Spleen (tissue), 11 donors: ENCODE measurements at regions not wholly inside any gene's neighbourhood (a gene's known extent, or its start where the extent isn't known, plus 50 kb on each side); places are given as distances from the start of the nearest gene placed in this dataset.

ENCODE experiments used
- DNase-seq: peaks from one replicate; pipeline ENCODE4 v3.0.0-alpha.2; 2020
- H3K27ac ChIP-seq, 8 donors: fragments of 200-600 bp; sonication (generic) in 7 of 8; 1 replicate in 4 of 8; 2 replicates in 4 of 8; pipeline versions ENCODE4 v1.5.0 to v1.8.0; 2016 to 2021; ENCODE audit warnings: inconsistent platforms in 4 of 8, mild to moderate bottlenecking in 4 of 8, moderate library complexity in 1 of 8
- H3K27me3 ChIP-seq, 7 donors: fragments of 200-600 bp; sonication (generic) in 6 of 7; replicated peaks in 1 of 7; 1 replicate in 4 of 7; 2 replicates in 3 of 7; pipeline versions ENCODE4 v1.5.0 to v1.8.0; 2016 to 2021; ENCODE audit warnings: inconsistent platforms in 3 of 7, mild to moderate bottlenecking in 1 of 7
- H3K36me3 ChIP-seq, 6 donors: fragments of 200-600 bp; sonication (generic) in 5 of 6; 1 replicate in 4 of 6; 2 replicates in 2 of 6; pipeline versions ENCODE4 v1.5.0 to v1.8.0; 2016 to 2021; ENCODE audit warnings: inconsistent platforms in 2 of 6
- H3K4me1 ChIP-seq, 6 donors: fragments of 200-600 bp; sonication (generic) in 5 of 6; 1 replicate in 3 of 6; 2 replicates in 3 of 6; pipeline versions ENCODE4 v1.5.0 to v1.8.0; 2016 to 2021; ENCODE audit warnings: inconsistent platforms in 3 of 6
- H3K4me3 ChIP-seq, 8 donors: fragments of 200-600 bp; sonication (generic) in 7 of 8; 1 replicate in 4 of 8; 2 replicates in 4 of 8; pipeline versions ENCODE4 v1.5.0 to v1.8.0; 2016 to 2021; ENCODE audit warnings: inconsistent platforms in 4 of 8, mild to moderate bottlenecking in 4 of 8, moderate library complexity in 2 of 8
- H3K9me3 ChIP-seq, 8 donors: fragments of 200-600 bp; sonication (generic) in 7 of 8; 1 replicate in 4 of 8; 2 replicates in 4 of 8; pipeline versions ENCODE4 v1.5.0 to v1.8.0; 2016 to 2021; ENCODE audit warnings: inconsistent platforms in 4 of 8
- CTCF ChIP-seq, 11 experiments: fragments of 200-600 bp in 7 of 11; fragments of 450-650 bp in 4 of 11; sonication (generic) in 4 of 11; IDR thresholded peaks in 8 of 11; conservative IDR thresholded peaks in 3 of 11; 1 replicate in 7 of 11; 2 replicates in 4 of 11; pipeline versions ENCODE4 v1.4.0 to v1.8.0; 2016 to 2021; ENCODE audit warnings: antibody characterized with exemption in 11 of 11, inconsistent platforms in 4 of 11, mild to moderate bottlenecking in 1 of 11
- POLR2A ChIP-seq, 3 donors: fragments of 450-650 bp; IDR thresholded peaks; one replicate each; pipeline ENCODE4 v1.5.1; 2017; ENCODE audit warnings: antibody characterized with exemption in 3 of 3, mild to moderate bottlenecking in 1 of 3
- POLR2AphosphoS5 ChIP-seq, 3 donors: sonication (generic); formaldehyde crosslinking; IDR thresholded peaks; one replicate each; pipeline ENCODE4 v1.5.1; 2017; ENCODE audit warnings: antibody characterized with exemption in 3 of 3
- WGBS, 5 donors: extraction: QIAGEN DNeasy Blood & Tissue Kit in 3 of 5; methylation state at CpG; one replicate each; pipeline versions ENCODE4 v1.1.5 to v1.1.7; 2013 to 2018; 5-methylcytosine and 5-hydroxymethylcytosine counted together
- intact Hi-C: fragments of 100-400 bp; cut with DNase I; formaldehyde crosslinking; loops from one replicate; pipeline ENCODE4 v1.15.0; 2023; ENCODE audit warnings: low total_unique reads
- donor health status: healthy with polysubstance abuse.
- donor health status: DM: no; HTN: no; CAD: no; lungs with moderate emphysema.
- donor health status: DM: no; HTN: no; CAD: no.
- donor health status: Bipolar disorder and iron deficiency.
- donor health status: healthy.
- donor health status: DM: no; HTN: no; CAD: no.
- donor health status: DM: yes; HTN: yes; CAD: no.

DNA sequence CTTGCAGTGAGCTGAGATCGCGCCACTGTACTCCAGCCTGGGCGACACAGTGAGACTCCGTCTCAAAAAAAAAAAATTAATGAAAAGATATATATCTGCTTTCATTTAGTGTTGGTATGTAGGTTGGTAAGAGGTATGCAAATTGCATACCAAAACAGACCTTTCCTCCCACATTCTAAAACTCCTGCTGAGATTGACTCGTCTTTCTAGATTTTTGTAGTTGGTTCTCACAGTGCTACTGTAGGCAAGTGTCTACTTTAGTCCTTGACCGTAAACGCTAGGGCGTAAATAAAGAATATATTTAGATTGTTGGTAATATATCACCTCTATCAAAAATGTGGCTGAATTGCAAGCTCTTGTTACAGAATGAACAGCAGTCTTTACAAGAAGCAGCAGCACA, 445.9 kb downstream of the CHSY3 start:
- no peak overlapping the region for H3K4me3 ChIP-seq
- WGBS, 5 donors, result 89 to 98% (median 93%) methylated on average over 8 of the region's 8 CpGs
- peaks cover 0 to 4% (median 0%) of the 10 kb centered on the region in 8 donors for H3K9me3 ChIP-seq

DNA sequence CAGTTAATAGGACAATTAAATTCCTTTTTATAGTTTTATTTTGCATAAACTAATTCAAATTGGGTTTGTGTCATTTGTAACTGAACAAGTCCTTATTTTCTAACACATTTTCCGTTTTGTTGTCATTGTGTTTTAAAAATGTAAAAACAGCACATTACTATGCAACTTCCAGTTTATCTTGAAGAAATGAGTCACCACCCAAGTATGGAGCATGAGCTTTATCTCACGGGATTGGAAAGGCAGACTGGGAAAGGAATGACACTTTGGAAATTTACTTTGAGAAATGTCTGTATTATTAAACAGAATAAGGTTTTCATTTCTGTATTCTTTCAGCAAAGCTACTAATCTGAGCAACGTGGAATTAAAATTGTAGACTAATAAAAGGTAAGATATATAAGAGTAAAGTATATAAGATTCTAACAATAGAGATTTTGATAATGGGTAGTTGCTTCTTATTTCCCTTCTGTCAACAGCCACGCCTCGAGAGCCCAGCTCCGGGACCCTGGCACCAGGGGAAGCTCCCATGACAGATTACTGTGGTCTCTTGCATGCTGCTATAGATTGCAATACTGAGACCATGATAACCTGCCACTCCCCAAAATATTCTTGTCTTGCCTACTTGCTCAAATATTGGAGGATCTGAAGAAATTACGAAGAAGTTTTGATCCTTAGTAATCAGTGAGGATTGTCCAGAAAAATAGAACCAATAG, 433.1 kb downstream of the CHSY3 start:
- H3K4me1 ChIP-seq, result no peaks in the 10 kb centered on the region
- WGBS, 5 donors, result 77 to 84% (median 82%) methylated on average over 7 of the region's 7 CpGs
- no peak for DNase-seq
- intact Hi-C loops, result no loop called here
- H3K4me3 ChIP-seq, result no peak overlapping the region
- H3K9me3 ChIP-seq, result no peaks in the 10 kb centered on the region
- H3K27ac ChIP-seq, result no peak overlapping the region
- H3K27me3 ChIP-seq, result no peaks in the 10 kb centered on the region
- TF ChIP-seq POLR2AphosphoS5 (IDR thresholded peaks at IDR 0.05), result no peak
- no peak for TF ChIP-seq POLR2A (IDR thresholded peaks at IDR 0.05)
- TF ChIP-seq CTCF (IDR thresholded peaks at IDR 0.05 in 8 of 11, conservative IDR thresholded peaks at IDR 0.05 in 3 of 11), result no peak
- no peaks in the 10 kb centered on the region for H3K36me3 ChIP-seq

More for the DNA sequence above, 445.9 kb downstream of the CHSY3 start:
- H3K27me3 ChIP-seq, result no peaks in the 10 kb centered on the region
- no peaks in the 10 kb centered on the region for H3K4me1 ChIP-seq
- no peak for DNase-seq
- no peaks in the 10 kb centered on the region for H3K36me3 ChIP-seq
- no peak overlapping the region for H3K27ac ChIP-seq
- TF ChIP-seq CTCF (IDR thresholded peaks at IDR 0.05 in 8 of 11, conservative IDR thresholded peaks at IDR 0.05 in 3 of 11), result no peak
- TF ChIP-seq POLR2A (IDR thresholded peaks at IDR 0.05), result no peak
- TF ChIP-seq POLR2AphosphoS5 (IDR thresholded peaks at IDR 0.05), result no peak
- intact Hi-C loops, result no loop called here

GRCh38 chr5:130335117-130335516, 430.9 kb downstream of the CHSY3 start:
- H3K27ac ChIP-seq, result no peak overlapping the region
- TF ChIP-seq CTCF (IDR thresholded peaks at IDR 0.05 in 8 of 11, conservative IDR thresholded peaks at IDR 0.05 in 3 of 11) (no peak), POLR2AphosphoS5 (IDR thresholded peaks at IDR 0.05) (no peak), POLR2A (IDR thresholded peaks at IDR 0.05) (no peak)
- DNase-seq, result no peak
- H3K27me3 ChIP-seq, result no peaks in the 10 kb centered on the region
- H3K4me1 ChIP-seq, result no peaks in the 10 kb centered on the region
- intact Hi-C loops, result no loop called here
- H3K9me3 ChIP-seq, result peaks cover 0 to 9% (median 1%) of the 10 kb centered on the region in 8 donors
- H3K36me3 ChIP-seq, result no peaks in the 10 kb centered on the region
- WGBS, 5 donors, result 80 to 97% (median 85%) methylated on average over 1 of the region's 1 CpG
- H3K4me3 ChIP-seq, result no peak overlapping the region

- TF ChIP-seq CTCF (IDR thresholded peaks at IDR 0.05 in 8 of 11, conservative IDR thresholded peaks at IDR 0.05 in 3 of 11), result no peak
- TF ChIP-seq POLR2AphosphoS5 (IDR thresholded peaks at IDR 0.05), result no peak
- TF ChIP-seq POLR2A (IDR thresholded peaks at IDR 0.05), result no peak
- WGBS, 5 donors, result 54 to 82% (median 73%) methylated on average over 2 of the region's 2 CpGs
- intact Hi-C loops, result no loop called here
- Histone ChIP-seq H3K27ac (no peak overlapping the region), H3K9me3 (peaks cover 0 to 23% (median 11%) of the 10 kb centered on the region in 8 donors), H3K27me3 (no peaks in the 10 kb centered on the region), H3K36me3 (no peaks in the 10 kb centered on the region), H3K4me1 (no peaks in the 10 kb centered on the region), H3K4me3 (no peak overlapping the region)
- DNase-seq, result no peak
These were observed 428.8 kb downstream of the CHSY3 start for GRCh38 chr5:130333089-130333488.
